Astrocyte (in vitro differentiated cells and primary cell): ENCODE measurements at regions not wholly inside any gene's neighbourhood (a gene's known extent, or its start where the extent isn't known, plus 50 kb on each side); places are given as distances from the start of the nearest gene placed in this dataset.

Experiments
- EZH2 ChIP-seq: IDR thresholded peaks from 2 replicates; pipeline ENCODE4 v1.6.1; 2012; ENCODE audit warnings: mild to moderate bottlenecking, low read length, inconsistent platforms; ENCODE audit not compliant: insufficient read depth
- TF ChIP-seq, protein P1 (sequence below): IDR thresholded peaks from 2 replicates; pipeline ENCODE4 v1.5.1; 2011; ENCODE audit warnings: low read depth, mild to moderate bottlenecking, inconsistent platforms, low read length, moderate library complexity; ENCODE audit not compliant: insufficient read depth

DNA sequence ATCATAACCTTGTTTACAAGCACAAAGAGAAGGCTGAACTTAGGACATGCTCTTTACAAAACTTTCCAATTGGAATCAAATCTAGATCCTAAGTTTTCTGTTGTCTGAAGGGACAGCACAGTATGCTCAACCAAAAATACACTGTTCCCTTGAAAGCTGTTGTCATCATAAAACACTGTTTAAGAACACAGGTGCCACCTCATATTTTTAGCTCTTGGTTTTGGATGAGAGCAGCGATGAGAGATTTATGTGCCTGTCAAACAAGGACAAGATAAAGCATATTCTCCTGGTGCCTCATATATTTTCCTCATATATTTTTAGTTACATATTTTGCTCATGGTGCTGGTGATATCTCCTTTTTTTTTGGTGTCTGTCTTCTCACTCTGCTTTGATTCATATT, 788.4 kb downstream of the AACS start:
- TF ChIP-seq EZH2, result no peak
- TF ChIP-seq, protein P1, sequence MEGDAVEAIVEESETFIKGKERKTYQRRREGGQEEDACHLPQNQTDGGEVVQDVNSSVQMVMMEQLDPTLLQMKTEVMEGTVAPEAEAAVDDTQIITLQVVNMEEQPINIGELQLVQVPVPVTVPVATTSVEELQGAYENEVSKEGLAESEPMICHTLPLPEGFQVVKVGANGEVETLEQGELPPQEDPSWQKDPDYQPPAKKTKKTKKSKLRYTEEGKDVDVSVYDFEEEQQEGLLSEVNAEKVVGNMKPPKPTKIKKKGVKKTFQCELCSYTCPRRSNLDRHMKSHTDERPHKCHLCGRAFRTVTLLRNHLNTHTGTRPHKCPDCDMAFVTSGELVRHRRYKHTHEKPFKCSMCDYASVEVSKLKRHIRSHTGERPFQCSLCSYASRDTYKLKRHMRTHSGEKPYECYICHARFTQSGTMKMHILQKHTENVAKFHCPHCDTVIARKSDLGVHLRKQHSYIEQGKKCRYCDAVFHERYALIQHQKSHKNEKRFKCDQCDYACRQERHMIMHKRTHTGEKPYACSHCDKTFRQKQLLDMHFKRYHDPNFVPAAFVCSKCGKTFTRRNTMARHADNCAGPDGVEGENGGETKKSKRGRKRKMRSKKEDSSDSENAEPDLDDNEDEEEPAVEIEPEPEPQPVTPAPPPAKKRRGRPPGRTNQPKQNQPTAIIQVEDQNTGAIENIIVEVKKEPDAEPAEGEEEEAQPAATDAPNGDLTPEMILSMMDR, result no peak
